ENCODE measurements at regions not wholly inside any gene's neighbourhood (a gene's known extent, or its start where the extent isn't known, plus 50 kb on each side); places are given as distances from the start of the nearest gene placed in this dataset.

GRCh38 chr14:58735596-58735995, 97.8 kb downstream of the DACT1 start:
- TF ChIP-seq, protein P1, sequence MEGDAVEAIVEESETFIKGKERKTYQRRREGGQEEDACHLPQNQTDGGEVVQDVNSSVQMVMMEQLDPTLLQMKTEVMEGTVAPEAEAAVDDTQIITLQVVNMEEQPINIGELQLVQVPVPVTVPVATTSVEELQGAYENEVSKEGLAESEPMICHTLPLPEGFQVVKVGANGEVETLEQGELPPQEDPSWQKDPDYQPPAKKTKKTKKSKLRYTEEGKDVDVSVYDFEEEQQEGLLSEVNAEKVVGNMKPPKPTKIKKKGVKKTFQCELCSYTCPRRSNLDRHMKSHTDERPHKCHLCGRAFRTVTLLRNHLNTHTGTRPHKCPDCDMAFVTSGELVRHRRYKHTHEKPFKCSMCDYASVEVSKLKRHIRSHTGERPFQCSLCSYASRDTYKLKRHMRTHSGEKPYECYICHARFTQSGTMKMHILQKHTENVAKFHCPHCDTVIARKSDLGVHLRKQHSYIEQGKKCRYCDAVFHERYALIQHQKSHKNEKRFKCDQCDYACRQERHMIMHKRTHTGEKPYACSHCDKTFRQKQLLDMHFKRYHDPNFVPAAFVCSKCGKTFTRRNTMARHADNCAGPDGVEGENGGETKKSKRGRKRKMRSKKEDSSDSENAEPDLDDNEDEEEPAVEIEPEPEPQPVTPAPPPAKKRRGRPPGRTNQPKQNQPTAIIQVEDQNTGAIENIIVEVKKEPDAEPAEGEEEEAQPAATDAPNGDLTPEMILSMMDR (IDR thresholded peaks at IDR 0.05) = no peak
- no peak for TF ChIP-seq POLR2AphosphoS5 (IDR thresholded peaks at IDR 0.05)

Measured in prostate gland (tissue), 2 donors.